Activated T-cell treated with anti-CD3 and anti-CD28 coated beads, Interleukin-2, amount 50 U/mL, for 72 hours (primary cell): ENCODE measurements at regions not wholly inside any gene's neighbourhood (a gene's known extent, or its start where the extent isn't known, plus 50 kb on each side); places are given as distances from the start of the nearest gene placed in this dataset.

ENCODE experiments used
- ATAC-seq, 2 donors: fragments of 150-1000 bp; cut with Tn5 transposase; replicated peaks in 1 of 2; 2 replicates each; pipeline ENCODE4 v1.10.0; 2021; ENCODE audit warnings: moderate library complexity in 2 of 2, mild to moderate bottlenecking in 1 of 2
- DNase-seq, 2 donors: peaks; one replicate each; pipeline ENCODE4 v3.0.0; 2021 to 2022; ENCODE audit warnings: mixed read lengths in 1 of 2
- H3K27ac Mint-ChIP-seq: one replicate; pipeline ENCODE4 v1.8.0; 2022; ENCODE audit warnings: mild to moderate bottlenecking, moderate library complexity, mixed read lengths
- H3K27me3 Mint-ChIP-seq: one replicate; pipeline ENCODE4 v1.8.0; 2022; ENCODE audit warnings: low read depth, mixed read lengths
- H3K36me3 Mint-ChIP-seq, 2 donors: one replicate each; pipeline ENCODE4 v1.8.0; 2022; ENCODE audit warnings: mixed read lengths in 2 of 2, mild to moderate bottlenecking in 1 of 2; ENCODE audit not compliant: insufficient read depth in 2 of 2
- H3K4me1 Mint-ChIP-seq: one replicate; pipeline ENCODE4 v1.8.0; 2022; ENCODE audit warnings: low read depth, mixed read lengths
- H3K4me3 Mint-ChIP-seq, 2 donors: one replicate each; pipeline ENCODE4 v1.8.0; 2022; ENCODE audit warnings: mild to moderate bottlenecking in 2 of 2, mixed read lengths in 2 of 2, moderate library complexity in 2 of 2
- H3K9me3 Mint-ChIP-seq, 2 donors: one replicate each; pipeline ENCODE4 v1.8.0; 2022; ENCODE audit warnings: mixed read lengths in 2 of 2

DNA sequence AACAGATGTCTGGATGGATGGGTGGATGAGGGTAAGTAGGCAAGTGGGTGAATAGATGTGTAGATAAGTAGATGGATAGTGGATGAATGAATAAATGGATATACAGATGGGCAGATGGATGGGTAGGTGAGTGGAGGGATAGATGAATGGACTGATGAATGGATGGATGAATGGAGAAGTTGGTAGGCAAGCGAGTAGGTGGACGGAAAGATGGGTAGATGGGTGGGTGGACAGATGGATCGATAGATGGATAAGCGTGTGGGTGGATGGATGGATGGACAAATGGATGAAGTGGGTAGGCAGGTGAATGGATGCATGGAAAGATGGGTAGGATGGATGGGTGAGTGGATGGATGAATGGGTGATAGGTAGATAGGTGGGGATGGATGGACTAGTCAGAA is 393.2 kb downstream of the SHANK2 start:
- DNase-seq (no peak), ATAC-seq (no peak)
- H3K9me3 Mint-ChIP-seq: peaks cover 5 to 6% of the 10 kb centered on the region in 2 donors
- H3K4me3 Mint-ChIP-seq: no peak overlapping the region
- no peak overlapping the region for H3K27ac Mint-ChIP-seq
- no peaks in the 10 kb centered on the region for H3K36me3 Mint-ChIP-seq
- H3K27me3 Mint-ChIP-seq: peaks cover 18% of the 10 kb centered on the region
- H3K4me1 Mint-ChIP-seq: no peaks in the 10 kb centered on the region

DNA sequence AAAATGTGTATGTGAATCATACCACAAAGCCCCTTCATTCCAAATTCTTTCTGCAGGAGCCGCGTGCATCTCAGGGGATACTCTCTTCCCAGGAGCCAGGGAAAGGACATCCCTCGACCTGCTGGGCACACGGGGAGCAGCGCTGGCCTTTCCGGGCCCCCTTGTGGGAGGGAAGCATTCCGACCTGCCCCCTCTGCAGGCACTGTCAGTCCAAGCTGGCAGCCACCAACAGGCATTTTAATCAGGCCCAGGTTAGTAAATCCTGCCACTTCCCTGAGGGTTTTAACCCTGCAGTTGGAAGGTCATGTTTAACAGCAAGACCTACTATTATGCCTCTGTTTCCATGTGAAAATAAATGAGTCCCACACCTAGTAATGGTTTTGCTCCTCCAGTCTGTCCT is 391.5 kb downstream of the SHANK2 start:
- no peaks in the 10 kb centered on the region for H3K4me1 Mint-ChIP-seq
- peaks cover 2 to 4% of the 10 kb centered on the region in 2 donors for H3K9me3 Mint-ChIP-seq
- no peak overlapping the region for H3K27ac Mint-ChIP-seq
- DNase-seq (no peak), ATAC-seq (no peak)
- no peaks in the 10 kb centered on the region for H3K36me3 Mint-ChIP-seq
- H3K27me3 Mint-ChIP-seq: peaks cover 18% of the 10 kb centered on the region
- no peak overlapping the region for H3K4me3 Mint-ChIP-seq

DNA sequence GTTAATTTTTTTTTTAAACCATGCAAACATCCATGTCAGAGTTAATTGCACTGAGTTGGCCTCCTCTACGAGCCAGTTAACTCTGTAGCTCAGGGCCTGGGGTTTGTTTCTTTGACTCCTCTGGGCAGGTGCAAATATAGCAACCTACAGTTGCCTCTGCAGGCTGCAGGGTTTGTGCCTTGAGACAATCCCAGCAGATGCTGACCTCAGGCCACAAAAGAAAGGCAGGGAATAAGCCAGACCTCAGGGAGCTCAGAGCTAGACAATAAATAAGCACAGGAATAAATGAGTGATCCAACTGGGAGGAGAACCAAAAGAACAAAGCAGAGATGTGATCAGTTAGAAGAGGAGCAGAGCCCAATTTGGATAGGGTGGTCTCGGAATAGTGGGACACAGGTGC is 390.8 kb downstream of the SHANK2 start:
- Mint-ChIP-seq H3K4me1 (no peaks in the 10 kb centered on the region), H3K9me3 (peaks cover 0 to 4% of the 10 kb centered on the region in 2 donors), H3K36me3 (no peaks in the 10 kb centered on the region), H3K27me3 (peaks cover 18% of the 10 kb centered on the region), H3K27ac (no peak overlapping the region), H3K4me3 (no peak overlapping the region)
- no peak for DNase-seq
- no peak for ATAC-seq

DNA sequence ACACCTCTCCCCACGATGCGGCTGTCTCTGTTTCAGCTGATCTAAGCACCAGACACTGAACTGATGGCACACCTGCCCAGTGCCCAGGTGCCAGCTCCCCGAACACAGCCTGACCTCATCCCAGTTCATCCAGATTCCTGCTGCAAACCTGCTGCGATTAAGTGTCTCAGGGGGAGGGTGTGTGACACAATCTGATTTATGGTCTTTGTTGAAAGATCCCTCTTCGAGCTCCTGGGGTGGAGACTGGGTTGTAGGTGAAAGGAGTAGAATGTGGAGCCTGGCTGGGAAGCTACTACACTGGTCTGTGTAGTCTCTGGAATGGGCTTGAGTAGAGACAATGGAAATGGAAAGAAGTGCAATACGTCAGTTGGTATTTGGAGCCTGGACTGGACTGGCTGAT is 390.3 kb downstream of the SHANK2 start:
- ATAC-seq: no peak
- no peaks in the 10 kb centered on the region for H3K4me1 Mint-ChIP-seq

DNA sequence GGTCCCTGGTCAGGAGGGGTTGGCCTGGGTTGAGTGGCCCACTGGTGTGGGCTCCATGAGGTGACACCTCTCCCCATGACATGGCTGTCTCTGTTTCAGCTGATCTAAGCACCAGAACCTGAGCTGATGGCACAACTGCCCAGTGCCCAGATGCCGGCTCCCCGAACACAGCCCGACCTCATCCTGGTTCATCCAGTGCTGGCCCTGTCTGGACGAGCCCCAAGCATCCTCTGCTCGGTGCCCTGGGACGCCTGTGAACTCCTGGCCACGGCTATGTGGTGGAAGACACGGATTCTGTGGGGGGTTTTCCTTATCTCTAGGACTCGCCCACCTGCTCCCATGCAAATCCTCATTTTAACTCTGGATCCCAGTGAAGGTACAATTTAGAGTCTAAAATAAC is 389.2 kb downstream of the SHANK2 start:
- DNase-seq (no peak), ATAC-seq (no peak)
- H3K4me1 Mint-ChIP-seq: no peaks in the 10 kb centered on the region
- no peak overlapping the region for H3K27ac Mint-ChIP-seq
- H3K36me3 Mint-ChIP-seq: no peaks in the 10 kb centered on the region
- no peak overlapping the region for H3K4me3 Mint-ChIP-seq
- peaks cover 18% of the 10 kb centered on the region for H3K27me3 Mint-ChIP-seq
- peaks cover 0 to 4% of the 10 kb centered on the region in 2 donors for H3K9me3 Mint-ChIP-seq

More for the DNA sequence above, 390.3 kb downstream of the SHANK2 start:
- H3K36me3 Mint-ChIP-seq: no peaks in the 10 kb centered on the region
- peaks cover 0 to 4% of the 10 kb centered on the region in 2 donors for H3K9me3 Mint-ChIP-seq
- H3K27ac Mint-ChIP-seq: no peak overlapping the region
- DNase-seq: no peak
- peaks cover 18% of the 10 kb centered on the region for H3K27me3 Mint-ChIP-seq
- H3K4me3 Mint-ChIP-seq: no peak overlapping the region

DNA sequence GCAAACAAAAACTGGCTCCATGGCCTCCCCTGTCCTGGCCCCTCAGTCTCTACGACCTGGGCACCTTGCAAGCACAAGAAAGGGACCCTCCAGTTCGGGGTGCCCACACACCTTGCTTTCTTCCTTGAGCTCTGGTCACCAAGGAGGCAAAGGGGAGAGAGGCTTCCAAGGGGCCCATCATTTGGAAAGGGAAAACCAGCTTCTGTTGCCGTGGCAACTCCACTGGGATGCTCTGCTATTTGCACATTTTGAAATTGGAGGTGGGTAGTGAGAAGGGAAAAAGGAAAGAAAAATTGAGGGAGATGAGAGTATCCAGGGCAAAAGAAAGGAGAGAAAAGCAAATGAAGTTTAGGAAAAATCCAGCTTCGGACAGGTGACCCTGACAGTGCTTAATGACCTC is 388.4 kb downstream of the SHANK2 start:
- DNase-seq (no peak), ATAC-seq (no peak)
- peaks cover 0 to 3% of the 10 kb centered on the region in 2 donors for H3K9me3 Mint-ChIP-seq
- H3K4me1 Mint-ChIP-seq: no peaks in the 10 kb centered on the region
- H3K27ac Mint-ChIP-seq: no peak overlapping the region
- peaks cover 14% of the 10 kb centered on the region for H3K27me3 Mint-ChIP-seq
- H3K4me3 Mint-ChIP-seq: no peak overlapping the region
- H3K36me3 Mint-ChIP-seq: no peaks in the 10 kb centered on the region

DNA sequence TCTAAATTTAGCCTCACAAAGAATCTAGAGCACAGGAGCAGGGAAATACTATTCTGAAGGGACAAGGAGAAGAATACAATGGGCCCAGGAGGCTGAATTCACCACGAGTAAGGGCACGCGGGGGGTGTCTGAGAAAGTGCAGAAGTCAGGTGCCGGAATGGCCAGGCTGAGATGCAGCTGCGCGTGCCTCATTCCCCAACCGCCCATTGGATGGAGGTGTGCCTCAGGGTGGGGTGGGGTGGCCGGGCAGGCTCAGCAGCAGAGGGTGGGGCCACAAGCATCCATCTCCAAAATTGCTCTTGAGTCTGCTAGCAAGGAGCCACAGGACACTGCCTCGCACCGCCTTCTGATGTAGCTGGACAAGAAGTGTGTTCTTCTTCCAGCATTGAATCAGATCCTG is 387.0 kb downstream of the SHANK2 start:
- Mint-ChIP-seq H3K9me3 (peaks cover 0 to 2% of the 10 kb centered on the region in 2 donors), H3K4me1 (no peaks in the 10 kb centered on the region), H3K27me3 (peaks cover 8% of the 10 kb centered on the region), H3K4me3 (no peak overlapping the region), H3K36me3 (no peaks in the 10 kb centered on the region), H3K27ac (no peak overlapping the region)
- DNase-seq (no peak), ATAC-seq (no peak)

DNA sequence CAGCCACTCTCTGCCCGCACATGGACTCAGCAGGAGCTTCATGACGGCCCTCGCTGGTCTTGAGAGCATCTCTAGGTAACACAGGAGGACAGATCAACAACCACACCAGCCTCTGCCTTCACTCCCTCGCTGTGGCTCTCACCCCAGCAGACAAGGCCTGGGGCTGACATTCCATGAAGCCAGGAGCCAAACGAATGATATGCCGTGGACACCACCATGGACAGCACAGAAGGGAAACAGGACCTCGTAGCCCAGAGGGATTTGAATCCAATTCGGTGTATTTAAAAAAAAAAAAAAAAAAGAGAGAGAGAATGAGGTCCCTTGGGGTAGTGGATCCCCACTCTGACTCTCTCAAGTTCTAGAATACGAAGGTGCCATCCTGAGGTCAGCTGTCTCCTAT is 385.5 kb downstream of the SHANK2 start:
- DNase-seq: no peak
- Mint-ChIP-seq H3K27ac (no peak overlapping the region), H3K27me3 (peaks cover under 1% of the 10 kb centered on the region), H3K4me3 (no peak overlapping the region), H3K36me3 (no peaks in the 10 kb centered on the region), H3K9me3 (peaks cover 0 to 2% of the 10 kb centered on the region in 2 donors), H3K4me1 (no peaks in the 10 kb centered on the region)
- no peak for ATAC-seq

DNA sequence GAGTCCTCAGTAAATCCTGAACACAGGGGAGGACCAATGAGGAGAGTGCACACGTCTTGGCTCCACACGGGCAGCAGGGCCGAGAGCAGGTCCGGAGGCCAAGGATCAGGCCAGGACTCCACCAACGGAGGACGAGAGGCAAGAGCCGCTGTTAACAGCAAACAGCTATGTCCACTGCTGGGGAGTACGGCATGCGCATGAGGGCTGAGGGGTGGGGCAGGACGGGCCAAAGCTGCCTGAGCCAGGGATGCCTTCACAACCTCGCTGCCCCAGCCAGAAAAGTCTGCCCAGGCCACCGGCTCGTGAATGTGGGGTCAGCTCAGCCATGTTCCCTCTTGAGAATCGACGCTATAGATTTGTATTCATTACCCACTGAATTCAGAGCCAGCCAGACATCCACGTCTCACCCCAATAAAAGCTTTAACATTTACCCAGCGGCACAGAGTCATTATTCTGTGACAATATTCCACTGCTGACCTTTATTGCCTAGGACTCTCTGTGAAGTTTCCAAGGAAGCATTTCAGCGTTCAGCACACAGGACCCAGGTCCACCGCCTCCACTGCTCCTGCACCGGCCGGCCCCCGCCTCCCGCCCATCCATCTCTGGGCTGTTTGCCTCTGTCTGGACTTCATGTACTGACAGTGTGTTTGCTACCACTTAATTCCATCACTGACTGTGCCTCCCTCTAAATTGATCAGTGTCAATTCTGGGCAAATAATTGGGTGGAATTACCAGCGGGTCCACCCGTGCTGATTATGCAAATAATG is 384.9 kb downstream of the SHANK2 start:
- Mint-ChIP-seq H3K9me3 (peaks cover 0 to 2% of the 10 kb centered on the region in 2 donors), H3K27ac (no peak overlapping the region), H3K4me3 (no peak overlapping the region), H3K36me3 (no peaks in the 10 kb centered on the region), H3K4me1 (no peaks in the 10 kb centered on the region), H3K27me3 (no peaks in the 10 kb centered on the region)
- DNase-seq: no peak
- ATAC-seq: no peak

DNA sequence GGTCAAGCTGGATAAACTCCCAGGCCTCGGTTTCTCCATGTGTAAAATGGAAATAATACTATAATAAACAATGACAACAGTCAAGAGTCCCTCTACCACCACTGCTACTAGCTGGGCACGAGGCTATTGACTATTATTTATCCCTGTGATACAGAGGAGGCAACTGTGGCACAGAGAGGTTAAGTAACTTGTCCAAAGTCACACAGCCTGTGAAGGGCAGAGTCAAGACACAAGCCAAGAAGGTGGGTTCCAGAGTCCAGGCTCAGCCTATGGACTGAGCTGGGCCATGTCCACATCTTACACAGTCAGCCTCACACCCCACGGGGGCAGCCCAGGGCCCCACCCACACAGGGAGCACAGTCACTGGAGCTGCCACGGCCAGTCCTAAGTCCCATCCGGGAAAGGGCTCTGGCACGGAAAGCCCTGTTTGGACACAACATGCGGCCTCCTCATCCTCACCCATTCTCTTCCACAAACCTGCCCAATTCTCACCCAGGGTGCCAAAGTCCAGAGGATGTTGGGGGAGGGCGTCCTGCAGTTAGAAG is 384.0 kb downstream of the SHANK2 start:
- DNase-seq: no peak
- H3K27ac Mint-ChIP-seq: no peak overlapping the region
- no peaks in the 10 kb centered on the region for H3K4me1 Mint-ChIP-seq
- H3K9me3 Mint-ChIP-seq: peaks cover 0 to 2% of the 10 kb centered on the region in 2 donors
- no peak for ATAC-seq
- no peak overlapping the region for H3K4me3 Mint-ChIP-seq
- no peaks in the 10 kb centered on the region for H3K27me3 Mint-ChIP-seq
- H3K36me3 Mint-ChIP-seq: no peaks in the 10 kb centered on the region

DNA sequence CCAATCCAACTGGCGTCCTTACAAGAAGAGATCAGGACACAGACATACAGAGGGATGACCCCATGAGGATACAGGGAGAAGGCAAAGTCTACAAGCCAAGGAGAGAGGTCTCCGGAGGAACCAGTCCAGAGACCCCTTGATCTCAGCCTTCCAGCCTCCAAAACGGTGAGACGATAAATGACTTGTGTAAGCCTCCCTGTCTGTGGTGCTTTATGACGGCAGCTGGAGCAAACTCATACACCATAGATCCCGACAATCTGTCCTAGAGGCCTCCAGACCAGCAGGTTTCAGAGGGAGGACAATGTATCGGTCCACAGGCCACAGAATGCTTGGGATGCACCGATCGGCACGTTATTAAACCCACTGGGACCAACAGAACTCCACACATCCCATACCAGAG is 383.3 kb downstream of the SHANK2 start:
- H3K4me1 Mint-ChIP-seq: no peaks in the 10 kb centered on the region
- ATAC-seq (no peak), DNase-seq (no peak)
- H3K36me3 Mint-ChIP-seq: no peaks in the 10 kb centered on the region
- peaks cover 0 to under 1% of the 10 kb centered on the region in 2 donors for H3K9me3 Mint-ChIP-seq
- H3K27ac Mint-ChIP-seq: no peak overlapping the region
- H3K27me3 Mint-ChIP-seq: no peaks in the 10 kb centered on the region
- H3K4me3 Mint-ChIP-seq: no peak overlapping the region

DNA sequence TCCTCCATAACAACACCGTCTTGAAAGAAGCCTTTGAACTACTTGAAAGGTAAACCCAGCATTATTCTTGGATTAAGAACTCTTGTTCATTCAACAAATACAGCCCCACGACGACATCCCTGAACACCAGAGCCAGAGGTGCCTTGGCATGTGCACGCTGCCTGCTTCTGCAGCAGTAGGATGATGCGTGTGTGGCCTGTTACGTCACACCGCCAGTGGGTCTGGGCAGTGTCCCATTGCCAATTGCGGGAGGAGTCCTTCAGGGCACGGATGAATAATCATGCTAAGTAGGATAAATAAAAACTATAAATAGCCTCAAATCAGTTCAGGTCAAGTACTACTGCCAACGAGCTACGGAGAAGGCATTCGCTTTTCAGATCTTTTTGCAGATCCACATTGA is 380.5 kb downstream of the SHANK2 start:
- no peaks in the 10 kb centered on the region for H3K36me3 Mint-ChIP-seq
- H3K4me1 Mint-ChIP-seq: no peaks in the 10 kb centered on the region
- ATAC-seq (no peak), DNase-seq (no peak)
- no peak overlapping the region for H3K27ac Mint-ChIP-seq
- H3K27me3 Mint-ChIP-seq: no peaks in the 10 kb centered on the region
- no peak overlapping the region for H3K4me3 Mint-ChIP-seq
- H3K9me3 Mint-ChIP-seq: no peaks in the 10 kb centered on the region

DNA sequence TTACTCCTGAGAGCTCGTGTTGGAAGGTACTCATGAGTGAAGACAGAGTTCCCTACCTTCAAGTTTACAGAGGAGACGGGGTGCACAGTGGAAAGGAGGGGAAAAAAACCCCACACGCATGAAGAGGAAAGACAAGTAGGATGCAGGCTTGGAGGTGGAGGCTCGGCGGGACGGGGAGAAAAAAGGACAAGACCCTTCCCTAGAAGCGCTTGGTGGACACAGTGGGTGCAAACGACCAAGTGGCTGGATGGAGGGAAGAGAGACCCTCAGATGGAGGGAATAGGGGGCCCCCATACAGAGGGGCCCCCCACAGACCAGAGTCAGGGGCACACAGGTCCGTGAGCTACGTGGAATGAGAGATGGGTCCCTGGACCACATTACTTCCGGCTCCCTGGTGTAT is 380.1 kb downstream of the SHANK2 start:
- no peaks in the 10 kb centered on the region for H3K4me1 Mint-ChIP-seq
- H3K4me3 Mint-ChIP-seq: no peak overlapping the region
- DNase-seq (no peak), ATAC-seq (no peak)
- no peaks in the 10 kb centered on the region for H3K9me3 Mint-ChIP-seq
- no peaks in the 10 kb centered on the region for H3K36me3 Mint-ChIP-seq
- H3K27ac Mint-ChIP-seq: no peak overlapping the region
- H3K27me3 Mint-ChIP-seq: no peaks in the 10 kb centered on the region
